ENCODE measurements at regions not wholly inside any gene's neighbourhood (a gene's known extent, or its start where the extent isn't known, plus 50 kb on each side); places are given as distances from the start of the nearest gene placed in this dataset.

GRCh38 chr18:67269206-67269605, 247.3 kb downstream of the DSEL start:
- TF ChIP-seq CTCF (IDR thresholded peaks at IDR 0.05) = no peak
- TF ChIP-seq POLR2A (IDR thresholded peaks at IDR 0.05) = no peak

Data from lower leg skin (tissue), 3 donors.